ENCODE measurements at regions not wholly inside any gene's neighbourhood (a gene's known extent, or its start where the extent isn't known, plus 50 kb on each side); places are given as distances from the start of the nearest gene placed in this dataset.

DNA sequence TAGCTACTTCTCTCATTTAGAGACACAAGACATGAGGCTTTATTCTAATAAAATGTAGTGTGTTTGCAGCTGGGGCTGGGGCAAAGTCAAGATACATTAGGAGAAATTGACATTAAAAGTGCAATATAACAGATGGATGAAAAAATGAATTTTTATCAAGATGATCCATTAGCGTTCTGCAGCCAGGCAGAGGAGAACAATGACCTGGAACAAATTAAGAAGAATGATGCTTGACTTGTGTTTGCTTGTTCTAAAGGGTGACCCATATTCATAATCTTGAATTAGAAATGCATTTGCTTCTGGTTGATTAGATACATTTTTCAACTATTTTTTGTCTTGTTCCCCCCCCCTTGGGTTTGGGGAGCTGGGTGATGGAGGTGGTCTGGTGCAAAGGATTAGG lies 439.5 kb upstream of the BOD1L1 start:
- TF ChIP-seq POLR2A (IDR thresholded peaks at IDR 0.05) (no peak), POLR2AphosphoS5 (IDR thresholded peaks at IDR 0.05) (no peak), EP300 (IDR thresholded peaks at IDR 0.05) (no peak)
- TF ChIP-seq, protein P1, sequence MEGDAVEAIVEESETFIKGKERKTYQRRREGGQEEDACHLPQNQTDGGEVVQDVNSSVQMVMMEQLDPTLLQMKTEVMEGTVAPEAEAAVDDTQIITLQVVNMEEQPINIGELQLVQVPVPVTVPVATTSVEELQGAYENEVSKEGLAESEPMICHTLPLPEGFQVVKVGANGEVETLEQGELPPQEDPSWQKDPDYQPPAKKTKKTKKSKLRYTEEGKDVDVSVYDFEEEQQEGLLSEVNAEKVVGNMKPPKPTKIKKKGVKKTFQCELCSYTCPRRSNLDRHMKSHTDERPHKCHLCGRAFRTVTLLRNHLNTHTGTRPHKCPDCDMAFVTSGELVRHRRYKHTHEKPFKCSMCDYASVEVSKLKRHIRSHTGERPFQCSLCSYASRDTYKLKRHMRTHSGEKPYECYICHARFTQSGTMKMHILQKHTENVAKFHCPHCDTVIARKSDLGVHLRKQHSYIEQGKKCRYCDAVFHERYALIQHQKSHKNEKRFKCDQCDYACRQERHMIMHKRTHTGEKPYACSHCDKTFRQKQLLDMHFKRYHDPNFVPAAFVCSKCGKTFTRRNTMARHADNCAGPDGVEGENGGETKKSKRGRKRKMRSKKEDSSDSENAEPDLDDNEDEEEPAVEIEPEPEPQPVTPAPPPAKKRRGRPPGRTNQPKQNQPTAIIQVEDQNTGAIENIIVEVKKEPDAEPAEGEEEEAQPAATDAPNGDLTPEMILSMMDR (IDR thresholded peaks at IDR 0.05): no peak
